ENCODE measurements at regions not wholly inside any gene's neighbourhood (a gene's known extent, or its start where the extent isn't known, plus 50 kb on each side); places are given as distances from the start of the nearest gene placed in this dataset.

GRCh38 chr10:70966646-70967553 lies 78.5 kb upstream of the PCBD1 start:
- H3K4me1 ChIP-seq (ENCODE audit: insufficient read depth, low read length), result no peaks in the 10 kb centered on the region
- H3K4me3 ChIP-seq (ENCODE audit: low read depth in 1 of 2, low read length in 2 of 2), result no peak overlapping the region
- peaks cover 17% of the 10 kb centered on the region for H3K27me3 ChIP-seq (ENCODE audit: insufficient read depth, low read length, poor library complexity)
- no peak for DNase-seq
- H3K79me2 ChIP-seq (ENCODE audit: insufficient read depth, low read length), result no peaks in the 10 kb centered on the region
- no peak overlapping the region for H3K4me2 ChIP-seq (ENCODE audit: insufficient read depth, low read length)
- no peaks in the 10 kb centered on the region; the same call in 1 of the 2 replicates for H4K20me1 ChIP-seq (ENCODE audit: insufficient read depth, low read length)
- no peaks in the 10 kb centered on the region for H3K36me3 ChIP-seq (ENCODE audit: insufficient read depth, low read length)
- no peaks in the 10 kb centered on the region for H3K9me3 ChIP-seq (ENCODE audit: insufficient read depth, low read length, severe bottlenecking)
- H2AFZ ChIP-seq (ENCODE audit: low read depth, low read length), result no peak overlapping the region
- no peak overlapping the region for H3K9ac ChIP-seq (ENCODE audit: low read depth, low read length)
- no peak for ATAC-seq (ENCODE audit: insufficient read depth, low read depth)
- H3K27ac ChIP-seq (ENCODE audit: low read length), result no peak overlapping the region
- TF ChIP-seq CTCF (IDR thresholded peaks at IDR 0.05; ENCODE audit: borderline replicate concordance, extremely low read depth, low read length, poor library complexity, severe bottlenecking), result no peak
- TF ChIP-seq EZH2 (IDR thresholded peaks at IDR 0.05; ENCODE audit: borderline replicate concordance, low read depth, low read length, severe bottlenecking), result no peak

- no peak for DNase-seq
- Histone ChIP-seq H3K4me2 (ENCODE audit: insufficient read depth, low read length) (no peak overlapping the region), H3K79me2 (ENCODE audit: insufficient read depth, low read length) (no peaks in the 10 kb centered on the region), H3K4me1 (ENCODE audit: insufficient read depth, low read length) (no peaks in the 10 kb centered on the region), H3K27me3 (ENCODE audit: insufficient read depth, low read length, poor library complexity) (peaks cover 12% of the 10 kb centered on the region), H3K36me3 (ENCODE audit: insufficient read depth, low read length) (no peaks in the 10 kb centered on the region), H3K9ac (ENCODE audit: low read depth, low read length) (no peak overlapping the region), H4K20me1 (ENCODE audit: insufficient read depth, low read length) (no peaks in the 10 kb centered on the region; the same call in 1 of the 2 replicates), H2AFZ (ENCODE audit: low read depth, low read length) (no peak overlapping the region), H3K4me3 (ENCODE audit: low read depth in 1 of 2, low read length in 2 of 2) (no peak overlapping the region), H3K9me3 (ENCODE audit: insufficient read depth, low read length, severe bottlenecking) (no peaks in the 10 kb centered on the region), H3K27ac (ENCODE audit: low read length) (no peak overlapping the region)
- TF ChIP-seq EZH2 (IDR thresholded peaks at IDR 0.05; ENCODE audit: borderline replicate concordance, low read depth, low read length, severe bottlenecking) (no peak), CTCF (IDR thresholded peaks at IDR 0.05; ENCODE audit: borderline replicate concordance, extremely low read depth, low read length, poor library complexity, severe bottlenecking) (no peak)
- ATAC-seq (ENCODE audit: insufficient read depth, low read depth), result no peak
Observed at GRCh38 chr10:70967591-70968587, 79.5 kb upstream of the PCBD1 start.

DNA sequence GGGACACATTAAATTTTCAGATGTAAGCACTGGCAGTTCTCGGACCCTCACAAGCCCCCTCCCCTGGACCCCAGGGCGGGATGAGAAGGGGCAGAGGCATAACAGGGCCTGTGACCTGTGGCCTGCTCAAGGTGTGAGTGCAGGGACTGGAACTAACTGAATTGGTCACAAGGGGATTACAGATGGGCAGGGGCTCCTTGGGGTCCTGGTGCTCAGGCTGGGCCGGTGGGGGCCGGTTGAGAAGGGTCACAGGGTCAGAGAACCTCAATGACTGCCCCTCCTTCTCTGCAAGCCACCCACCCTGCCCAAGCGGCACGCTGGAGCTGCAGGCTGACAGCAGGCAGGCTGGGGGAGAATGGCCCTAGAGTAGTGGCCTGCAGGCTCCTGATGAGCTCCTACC lies 80.8 kb upstream of the PCBD1 start:
- Histone ChIP-seq H3K79me2 (ENCODE audit: insufficient read depth, low read length) (no peaks in the 10 kb centered on the region), H3K27me3 (ENCODE audit: insufficient read depth, low read length, poor library complexity) (peaks cover 11% of the 10 kb centered on the region), H3K9ac (ENCODE audit: low read depth, low read length) (no peak overlapping the region), H3K4me2 (ENCODE audit: insufficient read depth, low read length) (no peak overlapping the region), H3K36me3 (ENCODE audit: insufficient read depth, low read length) (no peaks in the 10 kb centered on the region), H3K9me3 (ENCODE audit: insufficient read depth, low read length, severe bottlenecking) (no peaks in the 10 kb centered on the region), H3K4me1 (ENCODE audit: insufficient read depth, low read length) (no peaks in the 10 kb centered on the region), H4K20me1 (ENCODE audit: insufficient read depth, low read length) (no peaks in the 10 kb centered on the region; the same call in 1 of the 2 replicates), H3K4me3 (ENCODE audit: low read depth in 1 of 2, low read length in 2 of 2) (no peak overlapping the region), H3K27ac (ENCODE audit: low read length) (no peak overlapping the region), H2AFZ (ENCODE audit: low read depth, low read length) (no peak overlapping the region)
- ATAC-seq (ENCODE audit: insufficient read depth, low read depth) (no peak), DNase-seq (no peak)
- TF ChIP-seq CTCF (IDR thresholded peaks at IDR 0.05; ENCODE audit: borderline replicate concordance, extremely low read depth, low read length, poor library complexity, severe bottlenecking), result no peak
- no peak for TF ChIP-seq EZH2 (IDR thresholded peaks at IDR 0.05; ENCODE audit: borderline replicate concordance, low read depth, low read length, severe bottlenecking)
